ENCODE measurements at regions not wholly inside any gene's neighbourhood (a gene's known extent, or its start where the extent isn't known, plus 50 kb on each side); places are given as distances from the start of the nearest gene placed in this dataset.
"Not testable (repeated sequence)": the region's sequence is repeated elsewhere in the genome, so short reads cannot be mapped to it uniquely, and the experiment has no call there.

DNA sequence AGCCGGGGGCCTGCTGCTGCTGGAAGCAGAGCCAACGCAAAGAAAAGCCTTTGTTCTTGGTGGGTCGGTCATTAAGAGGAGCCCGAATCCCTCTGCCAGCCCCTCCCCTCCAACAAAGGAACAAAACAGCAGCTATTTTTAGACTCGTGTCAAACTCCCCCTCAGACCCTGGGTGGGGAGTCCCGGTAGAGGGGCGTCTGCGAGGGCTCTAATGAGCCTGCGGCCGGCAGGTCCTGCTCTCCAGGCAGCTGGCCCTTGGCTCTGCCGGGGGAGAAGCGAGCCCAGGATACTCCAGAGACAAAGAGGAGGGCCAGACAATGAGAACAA lies 114.0 kb downstream of the LHX2 start:
- no peak for DNase-seq (ENCODE audit: low read depth)

DNA sequence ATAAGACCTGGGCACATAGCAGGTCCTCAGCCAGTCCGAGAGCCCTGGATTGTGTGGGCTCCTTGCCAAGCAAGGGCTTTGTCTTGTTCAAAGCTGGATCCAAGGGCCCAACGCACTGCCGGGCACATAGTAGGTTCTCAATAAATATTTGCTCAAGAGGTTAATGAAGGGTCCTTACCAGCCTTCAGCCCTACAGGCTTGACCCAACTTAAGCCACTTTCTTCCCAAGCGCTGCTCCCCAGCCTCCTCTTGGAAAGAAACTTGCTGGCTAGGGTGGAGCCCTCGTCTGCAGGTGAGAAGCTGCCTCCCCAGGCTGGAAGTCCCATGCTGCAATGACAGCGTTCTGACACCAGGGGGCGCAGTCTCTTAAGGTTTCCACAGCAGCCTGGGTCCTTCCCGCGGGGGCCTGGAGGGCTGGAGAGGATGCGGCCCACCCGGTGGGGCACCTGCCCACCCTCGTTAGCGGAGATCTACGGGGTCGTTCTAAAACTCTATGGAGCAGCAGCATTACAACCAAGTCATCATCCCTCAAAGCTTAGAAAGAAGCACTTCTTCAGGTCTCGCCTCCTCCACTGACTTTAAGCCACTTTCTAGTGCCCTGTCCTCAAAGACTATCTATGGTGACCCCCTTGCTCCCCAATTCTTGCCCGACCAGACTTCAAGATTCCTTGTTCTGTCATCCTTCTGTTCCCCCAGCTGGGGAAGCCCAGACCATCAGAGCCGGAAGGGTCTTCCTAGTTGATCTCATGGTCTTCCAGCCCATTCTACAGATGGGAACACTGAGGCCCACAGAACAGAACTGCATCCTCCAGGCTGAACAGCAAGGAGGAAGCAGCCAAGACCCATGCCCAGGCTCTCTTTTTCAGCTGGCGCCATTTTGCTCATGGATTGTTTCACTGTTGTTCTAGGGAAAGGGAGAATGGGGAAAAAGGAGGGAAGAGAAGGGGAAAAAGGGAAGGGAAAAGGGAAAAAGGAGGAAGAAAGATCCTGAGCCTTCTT lies 115.4 kb downstream of the LHX2 start:
- peak; percentile 66 for DNase-seq (ENCODE audit: low read depth)

DNA sequence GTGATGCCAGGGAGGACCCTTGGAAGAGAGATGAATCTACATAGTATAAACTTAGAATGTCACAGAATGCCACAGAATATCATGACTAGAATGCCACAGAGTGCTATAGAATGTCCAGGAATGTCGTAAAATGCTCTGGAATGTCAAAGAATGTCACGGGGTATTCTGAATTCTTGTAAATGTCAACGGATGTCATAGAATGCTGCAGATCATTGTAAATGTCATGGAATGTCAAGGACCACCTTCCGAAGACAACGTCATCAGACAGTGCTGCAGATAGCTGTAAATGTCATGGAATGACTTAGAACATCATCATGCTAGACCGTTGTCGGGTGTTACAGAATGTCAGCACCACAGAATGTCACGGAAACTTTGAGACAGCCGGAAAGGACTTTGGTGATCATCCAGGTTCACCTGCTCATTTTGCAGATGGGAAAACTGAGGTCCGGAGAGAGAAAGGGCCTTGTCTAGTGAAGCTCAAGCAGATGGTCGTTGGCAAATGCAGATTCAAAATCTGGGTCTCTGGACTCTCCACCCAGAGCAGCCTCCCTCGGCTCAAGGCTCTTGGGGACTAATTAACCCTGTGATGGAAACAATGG lies 117.1 kb downstream of the LHX2 start:
- no peak for DNase-seq (ENCODE audit: low read depth)

DNA sequence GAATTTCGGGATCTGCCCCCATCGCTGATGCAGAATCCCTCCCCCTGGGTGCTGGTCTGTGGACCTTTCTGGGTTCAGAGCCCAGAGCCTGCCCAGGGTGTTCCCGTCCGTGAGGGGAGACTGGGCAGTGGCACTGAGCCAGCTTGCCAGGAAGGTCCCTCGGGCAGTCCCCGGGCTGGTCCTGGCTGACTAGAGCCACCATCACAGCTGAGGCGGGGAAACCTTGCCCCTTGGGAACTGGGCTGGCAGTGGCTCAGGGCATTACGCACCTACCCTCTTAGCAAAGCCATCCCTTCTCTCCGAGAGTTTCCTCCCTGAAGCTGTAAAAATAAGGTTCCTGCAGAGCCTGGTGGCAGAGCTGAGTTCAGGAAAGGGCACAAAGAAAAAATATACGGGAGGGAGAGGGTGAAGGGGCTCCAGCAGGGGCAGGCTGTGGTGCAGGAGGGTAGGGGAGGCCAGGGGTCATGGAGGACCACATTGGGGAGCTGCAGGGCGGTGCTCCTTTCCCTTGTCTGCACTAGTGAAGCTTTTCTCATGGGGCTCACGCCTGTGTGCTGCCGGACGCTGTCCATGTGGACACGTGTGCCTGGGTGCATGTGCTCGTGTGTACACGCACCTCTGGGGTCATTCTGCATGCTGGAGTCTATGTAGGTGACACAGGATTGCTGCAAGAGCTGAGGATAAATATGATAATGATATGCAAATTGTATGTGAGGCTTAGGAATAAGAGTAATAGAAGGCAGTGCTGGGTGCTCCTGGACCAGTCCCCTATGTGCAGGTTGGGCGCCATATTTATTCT lies 118.9 kb downstream of the LHX2 start:
- no peak for DNase-seq (ENCODE audit: low read depth)

DNA sequence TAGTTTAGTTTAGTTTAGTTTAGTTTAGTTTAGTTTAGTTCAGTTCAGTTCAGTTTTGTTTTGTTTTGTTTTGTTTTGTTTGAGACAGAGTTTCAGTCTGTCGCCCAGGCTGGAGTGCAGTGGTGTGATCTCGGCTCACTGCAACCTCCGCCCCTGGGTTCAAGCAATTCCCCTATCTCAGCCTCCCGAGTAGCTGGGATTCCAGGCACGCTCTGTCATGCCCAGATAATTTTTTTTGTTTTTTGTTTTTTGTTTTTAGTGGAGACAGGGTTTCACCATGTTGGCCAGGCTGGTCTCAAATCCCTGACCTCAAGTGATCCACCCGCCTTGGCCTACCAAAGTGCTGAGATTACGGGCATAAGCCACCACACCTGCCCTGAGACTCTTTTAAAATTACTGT lies 120.0 kb downstream of the LHX2 start:
- DNase-seq (ENCODE audit: low read depth): not testable (repeated sequence)

DNA sequence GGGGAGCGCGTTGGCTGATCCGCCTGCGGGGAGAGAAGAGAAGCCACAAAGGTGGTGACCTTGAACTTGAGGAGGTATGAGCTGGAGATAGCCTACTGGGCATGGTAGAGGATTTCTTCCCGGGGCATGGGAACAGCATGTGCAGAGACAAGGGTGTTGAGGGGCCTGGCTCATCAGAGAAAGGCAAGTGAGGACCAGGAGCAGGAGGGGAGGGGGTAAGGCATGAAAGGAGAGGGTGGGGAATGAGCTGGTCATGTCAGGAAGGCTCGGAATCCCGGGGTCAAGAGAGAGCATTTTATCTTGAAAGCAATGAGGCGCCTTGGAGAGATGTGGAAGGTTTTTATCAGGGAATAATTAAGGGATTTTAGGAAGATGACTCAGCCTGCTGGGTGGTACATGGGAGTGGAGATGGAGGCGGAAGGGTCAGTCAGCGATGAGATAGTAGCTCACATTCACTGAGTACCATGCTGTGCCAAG lies 121.1 kb downstream of the LHX2 start:
- DNase-seq (ENCODE audit: low read depth): no peak

DNA sequence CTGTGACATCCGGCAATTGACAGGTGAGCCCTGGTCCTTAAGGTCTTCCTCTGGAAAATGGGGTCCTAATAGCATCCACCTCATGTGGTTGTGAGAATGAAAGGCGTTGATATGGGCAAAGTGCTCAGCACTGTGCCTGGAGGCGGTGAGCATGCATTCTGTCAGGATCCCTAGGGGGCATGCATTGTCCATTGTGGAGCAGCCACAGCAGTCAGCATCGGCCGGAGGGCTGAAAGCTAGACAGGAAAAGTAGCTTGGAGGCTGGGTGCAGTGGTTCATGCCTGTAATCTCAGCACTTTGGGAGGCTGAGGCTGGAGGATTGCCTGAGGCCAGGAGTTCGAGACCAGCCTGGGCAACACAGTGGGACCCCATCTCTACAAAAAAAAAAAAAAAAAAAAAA lies 122.2 kb downstream of the LHX2 start:
- DNase-seq (ENCODE audit: low read depth): no peak

DNA sequence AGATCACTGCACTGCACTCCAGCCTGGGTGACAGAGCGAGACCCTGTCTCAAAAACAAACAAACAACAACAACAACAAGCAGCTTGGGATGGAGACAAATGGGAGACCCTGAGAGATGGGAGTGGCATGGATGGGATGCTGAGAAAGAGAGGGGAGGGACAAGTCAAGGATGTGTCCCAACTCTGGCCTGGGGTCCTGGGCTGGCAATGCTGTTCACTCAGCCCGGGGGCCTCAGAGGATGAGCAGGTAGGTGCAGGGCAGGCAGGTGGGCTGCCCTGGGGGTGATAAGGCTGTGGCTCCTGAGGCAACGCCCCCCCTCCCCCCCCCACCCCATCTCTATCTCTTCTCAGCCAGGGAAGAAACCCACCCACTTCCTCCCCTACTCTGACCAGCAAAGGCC lies 123.0 kb downstream of the LHX2 start:
- DNase-seq (ENCODE audit: low read depth): no peak

DNA sequence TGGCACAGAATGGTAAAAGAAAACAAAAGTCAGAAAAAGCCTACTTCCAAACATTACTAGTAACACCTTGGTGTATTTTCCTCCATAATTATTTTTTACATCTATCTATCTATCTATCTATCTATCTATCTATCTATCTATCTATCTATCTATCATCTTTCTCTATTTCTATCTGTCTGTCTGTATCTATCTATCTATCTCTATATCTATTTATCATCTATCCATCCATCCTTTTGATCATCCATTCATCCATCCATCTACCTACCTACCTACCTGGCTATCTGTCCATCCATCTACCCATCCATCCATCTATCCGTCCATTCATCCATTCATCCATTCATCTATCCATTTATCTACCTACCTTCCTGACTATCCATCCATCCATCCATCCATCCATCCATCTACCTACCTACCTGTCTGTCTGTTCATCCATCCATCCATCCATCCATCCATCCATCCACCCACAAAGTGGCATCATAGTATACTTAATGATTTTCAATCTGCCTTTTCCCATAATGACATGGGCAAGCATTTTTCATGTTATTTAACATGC lies 121.9 kb upstream of the NEK6 start:
- no peak for DNase-seq (ENCODE audit: low read depth)

DNA sequence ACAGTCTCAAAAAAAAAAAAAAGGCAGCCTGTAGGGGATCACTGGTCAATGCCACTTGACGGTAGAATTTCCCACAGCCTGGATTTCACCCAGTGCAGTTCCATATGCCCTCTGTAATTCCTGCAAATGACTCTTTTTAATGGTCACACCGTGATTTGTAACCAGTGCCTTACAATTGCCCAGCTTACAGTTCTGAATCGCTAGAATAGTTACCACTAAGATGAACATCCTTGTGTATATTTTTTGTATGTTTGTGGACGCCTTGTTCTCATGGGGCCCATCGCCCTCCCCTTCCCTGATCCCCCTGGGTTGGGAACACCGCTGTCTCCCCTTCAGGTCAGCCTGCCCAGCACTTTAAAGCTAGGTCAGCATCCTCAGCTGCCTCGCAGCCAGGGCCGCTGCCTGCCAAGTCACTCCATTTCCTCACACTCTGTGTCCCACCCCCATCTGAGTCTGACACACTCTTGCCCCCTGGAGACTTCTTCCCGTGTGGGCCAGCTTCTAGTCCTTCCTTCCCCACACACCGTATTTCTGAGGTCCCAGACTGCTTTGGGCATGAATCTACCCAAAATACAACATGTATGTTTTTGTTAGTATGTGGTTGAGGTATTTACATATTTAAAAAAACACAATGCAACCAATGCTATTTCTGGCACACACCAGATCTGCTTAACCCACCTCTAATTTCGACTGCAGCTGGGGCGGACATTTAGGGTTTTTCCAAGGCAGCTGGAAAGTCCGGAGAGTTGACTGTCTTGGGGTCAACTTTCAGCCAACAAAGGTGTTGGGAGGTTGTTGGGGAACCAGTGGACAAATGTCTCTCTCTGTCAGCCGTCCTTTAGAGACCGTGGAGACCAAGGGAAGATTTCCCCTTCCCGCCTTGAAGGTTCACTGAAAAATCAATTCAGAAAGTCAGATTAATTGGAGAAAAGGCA lies 120.5 kb upstream of the NEK6 start:
- no peak for DNase-seq (ENCODE audit: low read depth)

DNA sequence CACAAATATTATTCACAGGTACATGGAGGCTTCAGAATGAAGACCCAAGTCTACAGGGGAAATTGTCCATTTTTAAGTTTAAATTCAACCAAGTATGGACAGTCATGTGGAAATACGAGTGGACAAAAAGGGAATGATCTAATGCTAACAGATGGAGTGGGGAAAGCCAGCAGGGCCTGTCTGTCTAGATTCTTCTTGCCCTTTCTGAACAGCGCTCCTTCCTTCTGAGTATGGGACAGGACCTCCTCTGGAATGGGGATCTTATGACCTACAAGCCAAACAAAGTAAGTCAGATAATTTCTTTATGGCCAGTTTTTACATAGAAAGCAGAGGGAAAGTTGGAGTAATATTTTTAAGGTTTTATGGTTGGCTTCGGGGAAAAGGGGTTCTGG lies 119.8 kb upstream of the NEK6 start:
- DNase-seq (ENCODE audit: low read depth): no peak

DNA sequence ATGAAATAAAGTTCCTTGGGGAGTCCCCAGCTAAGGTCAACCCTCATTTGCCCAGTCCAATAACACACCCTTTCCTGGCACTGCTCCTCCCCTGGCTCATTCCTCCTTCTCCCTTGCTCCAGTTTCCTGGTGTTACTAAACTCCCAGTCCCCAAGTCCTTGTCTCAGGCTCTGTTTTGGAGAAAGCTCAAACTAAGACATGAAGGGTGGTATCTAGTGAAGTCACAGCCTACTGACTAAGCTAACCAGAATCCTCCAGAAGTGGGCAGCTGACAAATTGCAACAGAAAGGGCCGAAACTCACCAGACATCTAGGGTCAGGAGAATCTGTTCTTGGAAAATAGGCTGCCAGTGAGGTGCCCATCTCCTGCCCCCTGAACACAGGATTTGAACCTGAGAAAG lies 118.7 kb upstream of the NEK6 start:
- no peak for DNase-seq (ENCODE audit: low read depth)

DNA sequence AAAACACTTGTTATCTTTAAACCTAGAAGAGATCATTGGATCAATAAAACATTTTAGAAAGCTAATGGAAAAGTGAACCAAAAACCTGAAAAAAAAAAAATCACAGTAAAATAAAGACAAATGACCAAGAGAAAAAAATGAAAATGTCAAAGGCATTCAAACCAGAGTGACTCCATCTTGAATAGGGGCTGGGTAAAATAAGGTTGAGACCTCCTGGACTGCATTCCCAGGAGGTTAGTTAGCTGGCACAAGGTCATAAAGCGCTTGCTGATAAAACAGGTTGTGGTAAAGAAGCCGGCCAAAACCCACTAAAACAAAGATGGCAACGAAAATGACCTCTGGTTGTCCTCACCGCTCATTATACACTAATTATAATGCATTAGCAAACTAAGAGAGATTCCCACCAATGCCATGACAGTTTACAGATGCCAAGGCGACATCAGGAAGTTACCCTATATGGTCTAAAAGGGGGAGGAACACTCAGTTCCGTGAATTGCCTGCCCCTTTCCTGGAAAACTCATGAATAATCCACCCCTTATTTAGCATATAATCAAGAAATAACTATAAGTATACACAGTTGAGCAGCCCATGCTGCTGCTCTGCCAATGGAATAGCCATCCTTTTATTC lies 116.7 kb upstream of the NEK6 start:
- DNase-seq (ENCODE audit: low read depth): no peak

DNA sequence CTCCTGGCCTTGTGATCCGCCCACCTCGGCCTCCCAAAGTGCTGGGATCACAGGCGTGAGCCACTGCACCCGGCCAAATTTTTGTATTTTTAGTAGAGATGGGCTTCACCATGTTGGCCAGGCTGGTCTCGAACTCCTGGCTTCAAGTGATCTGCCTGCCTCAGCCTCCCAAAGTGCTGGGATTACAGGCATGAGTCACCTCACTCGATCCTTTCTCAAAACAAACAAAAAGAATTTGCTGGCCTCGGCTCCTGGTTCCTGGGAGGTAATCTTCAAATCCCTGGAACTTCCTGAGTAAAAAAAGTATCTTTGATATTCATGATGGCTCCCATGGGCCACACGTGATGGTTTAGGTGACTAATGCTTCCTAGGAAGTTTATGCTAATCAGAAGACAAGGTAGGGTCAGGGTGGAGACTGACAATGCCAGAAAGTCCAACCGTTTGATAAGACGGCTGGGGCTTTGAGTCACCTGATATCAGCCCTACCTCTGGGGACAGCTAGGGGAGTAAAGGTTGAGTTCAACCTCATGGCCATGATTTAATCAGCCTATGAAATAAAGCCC lies 113.1 kb upstream of the NEK6 start:
- DNase-seq (ENCODE audit: low read depth): not testable (repeated sequence)

DNA sequence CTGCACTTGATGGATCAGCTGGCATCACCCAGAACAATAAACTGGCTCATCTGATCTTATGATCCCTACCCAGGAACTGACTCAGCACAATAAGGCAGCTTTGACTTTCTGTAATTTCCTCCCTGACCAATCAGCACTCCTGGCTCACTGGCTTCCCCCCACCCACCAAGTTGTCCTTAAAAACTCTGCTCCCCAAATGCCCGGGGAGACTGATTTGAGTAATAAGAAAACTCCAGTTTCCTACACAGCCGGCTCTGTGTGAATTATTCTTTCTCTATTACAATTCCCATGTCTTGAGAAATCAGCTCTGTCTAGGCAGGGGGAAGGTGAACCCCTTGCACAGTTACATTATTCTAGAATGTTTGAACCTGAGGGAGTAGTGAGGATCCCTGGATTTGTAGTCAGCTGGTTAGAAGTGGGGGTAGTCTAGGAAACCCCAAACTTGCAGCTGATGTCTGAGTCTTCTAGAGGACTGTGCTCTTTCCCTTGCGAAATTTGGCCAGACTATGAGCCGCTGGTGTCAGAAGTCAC lies 111.7 kb upstream of the NEK6 start:
- DNase-seq (ENCODE audit: low read depth): no peak

DNA sequence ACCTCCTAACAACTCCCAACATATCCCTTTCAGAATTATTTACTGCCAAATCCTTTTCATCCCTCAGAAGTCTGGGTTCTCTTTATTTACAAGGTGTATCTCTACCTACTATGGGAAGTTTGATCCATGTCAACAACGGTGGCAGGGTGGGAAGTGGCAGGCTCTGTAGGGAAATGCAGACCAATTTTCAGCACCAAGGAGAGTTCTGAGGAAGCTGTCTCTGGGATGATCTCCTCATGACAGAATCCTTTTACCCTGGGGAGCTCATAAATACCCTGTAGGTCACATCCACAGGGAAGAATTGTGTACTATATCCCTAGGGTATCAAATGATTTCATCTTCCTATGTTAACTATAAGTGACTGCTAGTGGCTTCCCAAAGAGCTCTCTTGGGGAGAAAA lies 107.8 kb upstream of the NEK6 start:
- no peak for DNase-seq (ENCODE audit: low read depth)

DNA sequence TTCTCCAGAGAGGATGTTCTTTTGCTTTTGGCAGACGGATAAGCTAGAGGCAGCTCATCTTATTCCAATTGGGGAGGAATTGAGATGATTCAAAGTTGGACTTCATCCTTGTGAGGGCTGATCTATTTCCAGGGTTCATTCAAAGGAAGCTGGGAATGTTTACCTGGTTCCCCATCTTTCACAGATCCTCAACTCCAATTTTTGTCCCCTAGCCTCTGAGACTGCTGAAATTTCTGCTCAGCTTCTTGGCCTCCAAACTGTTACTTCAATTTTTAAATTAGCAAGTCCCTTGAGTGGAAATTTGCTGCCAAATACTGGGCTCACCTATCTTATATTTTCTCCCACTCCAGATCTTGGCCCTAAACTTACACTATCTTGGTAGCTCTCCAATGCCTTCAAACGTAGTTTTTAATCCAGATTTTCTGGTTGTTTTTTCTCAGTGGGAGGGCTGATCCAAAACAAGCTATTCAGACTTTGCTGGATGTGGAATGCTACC lies 93.9 kb upstream of the NEK6 start:
- no peak for DNase-seq (ENCODE audit: low read depth)

DNA sequence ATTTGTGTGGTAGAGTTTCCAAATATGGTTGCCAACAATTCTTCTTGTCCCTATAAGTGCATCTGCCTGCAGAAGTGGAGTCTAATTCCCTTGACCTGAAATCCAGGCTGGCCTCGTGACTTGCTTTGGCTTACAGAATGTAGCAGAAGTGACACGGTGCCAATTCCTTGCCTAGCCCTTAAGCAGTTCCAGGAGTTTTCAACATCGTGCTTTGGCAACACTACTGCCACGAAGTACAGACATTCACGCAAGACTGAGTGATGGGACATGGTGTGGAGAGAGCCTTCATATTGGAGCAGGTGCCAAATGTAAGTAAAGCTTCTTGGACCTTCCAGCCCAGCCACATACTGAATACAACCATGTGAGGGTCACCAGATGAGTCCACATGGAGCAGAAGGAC lies 92.9 kb upstream of the NEK6 start:
- no peak for DNase-seq (ENCODE audit: low read depth)

DNA sequence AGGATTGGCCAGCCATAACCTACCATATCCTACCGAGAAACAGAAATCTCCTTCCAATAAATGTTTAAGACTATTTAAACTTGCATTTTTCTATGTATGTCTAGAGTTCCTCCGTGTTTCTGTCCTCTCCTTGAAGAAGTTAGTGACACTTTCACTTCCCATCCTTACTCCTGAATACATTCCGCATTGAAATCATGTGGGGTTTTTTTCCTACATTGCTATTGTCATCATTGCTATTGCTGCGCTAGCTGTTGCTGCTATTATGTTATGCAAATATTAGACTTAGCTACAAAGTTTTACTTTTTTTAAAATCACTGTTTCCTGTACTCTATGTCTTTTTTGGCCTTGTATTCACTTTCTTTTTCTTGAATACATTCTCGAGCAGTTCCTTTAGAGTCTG lies 83.3 kb upstream of the NEK6 start:
- DNase-seq (ENCODE audit: low read depth): no peak

DNA sequence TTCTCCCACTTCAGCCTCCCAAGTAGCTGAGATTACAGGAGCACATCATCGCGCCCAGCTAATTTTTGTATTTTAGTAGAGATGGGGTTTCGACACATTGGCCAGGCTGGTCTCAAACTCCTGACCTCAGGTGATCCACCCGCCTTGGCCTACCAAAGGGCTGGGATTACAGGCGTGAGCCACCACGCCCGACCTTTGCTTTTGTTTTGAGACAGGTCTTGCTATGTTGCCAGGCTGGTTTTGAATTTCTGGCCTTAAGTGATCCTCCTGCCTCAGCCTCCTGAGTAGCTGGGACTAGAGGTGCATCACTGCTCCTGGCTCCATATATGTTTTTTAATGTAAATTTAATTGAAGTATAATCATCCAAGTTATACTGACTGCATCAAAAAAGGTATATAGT lies 80.2 kb upstream of the NEK6 start:
- DNase-seq (ENCODE audit: low read depth): not testable (repeated sequence)

Data from stimulated activated CD8-positive, alpha-beta memory T cell treated with anti-CD3 and anti-CD28 coated beads, Interleukin-15, amount 100 ng/mL, for 1 hour (primary cell).